ENCODE measurements at regions not wholly inside any gene's neighbourhood (a gene's known extent, or its start where the extent isn't known, plus 50 kb on each side); places are given as distances from the start of the nearest gene placed in this dataset.

DNA sequence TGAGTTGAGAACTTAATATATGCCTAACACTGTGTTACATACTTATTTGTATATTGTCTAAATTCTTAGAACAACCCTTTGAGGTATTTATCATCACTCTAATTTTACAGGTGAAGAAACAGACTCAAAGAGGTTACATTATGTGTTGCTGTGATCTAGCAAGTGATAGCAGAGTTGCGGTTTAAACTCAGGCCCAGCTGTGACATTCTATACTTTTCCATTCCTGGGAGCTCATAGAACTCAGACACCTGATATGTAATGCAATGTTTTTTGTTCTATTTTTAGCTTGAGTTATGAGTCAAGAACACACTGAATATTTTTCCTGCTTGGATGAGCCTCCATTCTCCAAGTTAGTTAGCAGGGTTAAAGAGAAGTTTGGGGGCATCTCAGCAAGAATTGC is 449.7 kb upstream of the DDI1 start:
- peak; percentile 7 for DNase-seq (ENCODE audit: extremely low spot score)
- POLR2A ChIA-PET, result no interaction called here
- CTCF ChIA-PET, result no interaction called here
- TF ChIP-seq ARNT (IDR thresholded peaks at IDR 0.05), result no peak
- no peak for TF ChIP-seq SUZ12 (IDR thresholded peaks at IDR 0.05)
- TF ChIP-seq BHLHE40 (IDR thresholded peaks at IDR 0.05; ENCODE audit: borderline replicate concordance), result no peak
- TF ChIP-seq ZNF384 (IDR thresholded peaks at IDR 0.05), result no peak
- no peak for TF ChIP-seq TARDBP (IDR thresholded peaks at IDR 0.05)
- TF ChIP-seq CTBP1 (IDR thresholded peaks at IDR 0.05; ENCODE audit: borderline replicate concordance), result no peak
- no peak for TF ChIP-seq FOXK2 (IDR thresholded peaks at IDR 0.05)
- TF ChIP-seq, protein P1, sequence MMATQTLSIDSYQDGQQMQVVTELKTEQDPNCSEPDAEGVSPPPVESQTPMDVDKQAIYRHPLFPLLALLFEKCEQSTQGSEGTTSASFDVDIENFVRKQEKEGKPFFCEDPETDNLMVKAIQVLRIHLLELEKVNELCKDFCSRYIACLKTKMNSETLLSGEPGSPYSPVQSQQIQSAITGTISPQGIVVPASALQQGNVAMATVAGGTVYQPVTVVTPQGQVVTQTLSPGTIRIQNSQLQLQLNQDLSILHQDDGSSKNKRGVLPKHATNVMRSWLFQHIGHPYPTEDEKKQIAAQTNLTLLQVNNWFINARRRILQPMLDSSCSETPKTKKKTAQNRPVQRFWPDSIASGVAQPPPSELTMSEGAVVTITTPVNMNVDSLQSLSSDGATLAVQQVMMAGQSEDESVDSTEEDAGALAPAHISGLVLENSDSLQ (IDR thresholded peaks at IDR 0.05), result no peak
- no peak for TF ChIP-seq FOXM1 (IDR thresholded peaks at IDR 0.05; ENCODE audit: borderline replicate concordance)
- TF ChIP-seq SP1 (IDR thresholded peaks at IDR 0.05), result no peak
- TF ChIP-seq NFRKB (IDR thresholded peaks at IDR 0.05), result no peak
- TF ChIP-seq ELF4 (IDR thresholded peaks at IDR 0.05), result no peak
- no peak for TF ChIP-seq LEF1 (IDR thresholded peaks at IDR 0.05; ENCODE audit: borderline replicate concordance)
- TF ChIP-seq FOXA1 (IDR thresholded peaks at IDR 0.05), result no peak
- no peak for TF ChIP-seq L3MBTL2 (conservative IDR thresholded peaks at IDR 0.05)
- TF ChIP-seq HDGF (IDR thresholded peaks at IDR 0.05; ENCODE audit: borderline replicate concordance), result no peak

DNA sequence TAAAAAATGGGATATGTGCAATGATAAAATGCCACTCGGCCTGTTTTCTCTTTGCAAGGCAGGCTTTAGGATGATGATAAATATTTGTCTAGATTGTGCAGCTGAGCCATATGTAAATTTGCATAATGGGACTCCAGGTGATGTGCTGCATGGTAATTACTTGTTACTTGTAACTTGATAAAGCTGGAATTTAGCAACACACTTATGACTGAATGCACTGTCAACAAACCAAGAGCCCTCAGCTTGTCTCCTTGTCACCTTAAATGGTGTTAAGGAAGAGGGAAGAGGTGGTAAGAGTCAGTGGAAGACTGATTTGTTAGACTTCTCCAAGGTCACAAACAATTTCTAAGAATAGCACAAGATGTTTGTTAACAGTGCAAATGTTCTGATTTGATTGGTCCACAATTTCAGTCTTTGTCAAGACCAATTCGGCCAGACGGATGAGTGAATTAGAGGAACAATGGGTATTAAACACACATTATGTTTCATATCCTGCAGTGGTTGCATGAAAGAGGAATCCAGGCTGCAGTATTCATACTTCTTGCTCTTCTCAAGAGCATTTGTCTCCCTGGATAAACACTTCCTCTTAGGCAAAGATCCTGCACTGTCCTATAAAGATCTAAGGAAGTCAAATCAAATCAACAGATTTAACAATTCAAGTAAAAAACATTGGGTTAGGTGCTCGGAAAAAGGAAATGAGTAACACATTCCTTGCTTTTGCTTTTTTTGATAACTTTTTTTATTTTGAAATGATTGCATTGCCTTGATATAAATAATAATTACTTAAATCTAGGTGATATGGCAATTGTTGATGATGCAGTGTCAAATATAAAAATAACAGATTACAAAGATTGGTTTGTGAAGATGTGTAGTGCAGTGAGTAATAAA is 448.3 kb upstream of the DDI1 start:
- DNase-seq (ENCODE audit: extremely low spot score), result no peak
- ChIA-PET POLR2A (no interaction called here), CTCF (no interaction called here)
- TF ChIP-seq SUZ12 (IDR thresholded peaks at IDR 0.05) (no peak), FOXK2 (IDR thresholded peaks at IDR 0.05) (no peak), TARDBP (IDR thresholded peaks at IDR 0.05) (no peak), ARNT (IDR thresholded peaks at IDR 0.05) (no peak), ZNF384 (IDR thresholded peaks at IDR 0.05) (no peak), FOXM1 (IDR thresholded peaks at IDR 0.05; ENCODE audit: borderline replicate concordance) (no peak), CTBP1 (IDR thresholded peaks at IDR 0.05; ENCODE audit: borderline replicate concordance) (no peak), SP1 (IDR thresholded peaks at IDR 0.05) (no peak), LEF1 (IDR thresholded peaks at IDR 0.05; ENCODE audit: borderline replicate concordance) (no peak), ELF4 (IDR thresholded peaks at IDR 0.05) (no peak), BHLHE40 (IDR thresholded peaks at IDR 0.05; ENCODE audit: borderline replicate concordance) (no peak), FOXA1 (IDR thresholded peaks at IDR 0.05) (no peak), L3MBTL2 (conservative IDR thresholded peaks at IDR 0.05) (no peak), HDGF (IDR thresholded peaks at IDR 0.05; ENCODE audit: borderline replicate concordance) (no peak), NFRKB (IDR thresholded peaks at IDR 0.05) (no peak)
- TF ChIP-seq, protein P1 (IDR thresholded peaks at IDR 0.05), result no peak

DNA sequence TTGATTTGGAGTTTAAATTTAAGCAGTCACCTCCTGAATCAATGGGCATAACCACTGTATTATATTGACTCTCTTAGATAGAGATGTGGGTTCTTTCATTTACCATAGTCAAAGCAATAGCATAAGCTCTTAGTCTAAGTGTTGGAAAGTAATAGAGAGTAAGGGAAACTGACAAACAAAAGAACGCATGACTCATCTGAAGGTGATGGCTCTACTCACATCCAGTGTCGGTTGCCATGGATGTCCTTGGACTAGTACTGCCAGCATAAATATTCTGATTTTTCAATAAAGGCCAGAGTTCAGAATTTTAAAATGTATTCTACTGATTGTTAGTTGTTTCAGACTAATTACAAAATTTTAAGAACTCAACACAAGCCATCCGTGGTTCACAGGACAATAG is 444.9 kb upstream of the DDI1 start:
- DNase-seq (ENCODE audit: extremely low spot score), result no peak
- ChIA-PET POLR2A (no interaction called here), CTCF (no interaction called here)
- no peak for TF ChIP-seq NFRKB (IDR thresholded peaks at IDR 0.05)
- no peak for TF ChIP-seq SUZ12 (IDR thresholded peaks at IDR 0.05)
- no peak for TF ChIP-seq TARDBP (IDR thresholded peaks at IDR 0.05)

DNA sequence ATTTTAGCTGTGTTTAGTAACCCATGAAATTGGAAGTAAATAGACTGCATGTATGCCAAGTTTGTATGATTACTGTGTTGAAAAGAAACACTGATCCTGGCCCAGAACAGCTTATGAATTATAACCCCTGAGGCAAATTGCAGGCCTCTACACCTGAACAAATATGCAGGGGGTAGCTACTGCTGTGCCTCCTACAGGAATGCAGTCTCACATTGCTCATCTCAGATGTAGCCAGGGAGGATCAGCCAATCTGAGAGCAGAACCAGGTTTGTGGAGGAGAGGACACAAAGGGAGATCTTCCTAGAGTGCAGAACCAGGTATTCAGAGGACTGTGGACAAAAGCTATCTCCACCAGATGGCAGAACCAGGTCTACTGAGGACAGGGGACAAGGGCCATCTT is 442.2 kb upstream of the DDI1 start:
- no peak for DNase-seq (ENCODE audit: extremely low spot score)
- CTCF ChIA-PET, result no interaction called here
- POLR2A ChIA-PET, result no interaction called here
- TF ChIP-seq FOXK2 (IDR thresholded peaks at IDR 0.05) (no peak), FOXA1 (IDR thresholded peaks at IDR 0.05) (no peak), HDGF (IDR thresholded peaks at IDR 0.05; ENCODE audit: borderline replicate concordance) (no peak), ZNF384 (IDR thresholded peaks at IDR 0.05) (no peak), ELF4 (IDR thresholded peaks at IDR 0.05) (no peak), L3MBTL2 (conservative IDR thresholded peaks at IDR 0.05) (no peak), TARDBP (IDR thresholded peaks at IDR 0.05) (no peak), CTBP1 (IDR thresholded peaks at IDR 0.05; ENCODE audit: borderline replicate concordance) (no peak), SP1 (IDR thresholded peaks at IDR 0.05) (no peak), LEF1 (IDR thresholded peaks at IDR 0.05; ENCODE audit: borderline replicate concordance) (no peak)
- TF ChIP-seq, protein P1 (IDR thresholded peaks at IDR 0.05), result no peak

DNA sequence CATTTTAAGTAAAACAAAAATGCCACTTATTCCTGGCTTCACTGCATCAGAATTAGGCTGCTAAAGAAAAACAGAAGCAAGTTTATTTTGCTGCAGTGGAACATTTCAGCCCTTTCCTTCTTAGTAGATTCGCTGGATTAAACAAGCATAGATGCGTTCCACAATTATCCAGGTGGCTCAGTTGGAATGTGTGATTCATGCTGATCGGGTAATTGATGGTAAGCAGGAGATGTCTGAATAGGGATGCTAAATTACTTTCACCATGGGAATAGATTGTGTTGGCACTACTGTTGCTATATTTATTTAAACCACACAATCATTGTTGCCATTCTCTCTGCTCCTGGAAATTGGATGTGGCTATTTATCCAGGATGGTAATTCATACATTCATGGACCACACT is 440.1 kb upstream of the DDI1 start:
- ChIA-PET CTCF (interaction anchor here (0.8 kb wide), 1 partner anchor 288 kb away, joined by 3 read pairs; no protein-coding TSS in a partner anchor), POLR2A (no interaction called here)
- TF ChIP-seq FOXA1 (IDR thresholded peaks at IDR 0.05) (no peak), LEF1 (IDR thresholded peaks at IDR 0.05; ENCODE audit: borderline replicate concordance) (no peak), ARNT (IDR thresholded peaks at IDR 0.05) (no peak), L3MBTL2 (conservative IDR thresholded peaks at IDR 0.05) (no peak), FOXK2 (IDR thresholded peaks at IDR 0.05) (no peak), SP1 (IDR thresholded peaks at IDR 0.05) (no peak), TARDBP (IDR thresholded peaks at IDR 0.05) (no peak), BHLHE40 (IDR thresholded peaks at IDR 0.05; ENCODE audit: borderline replicate concordance) (no peak), ZNF384 (IDR thresholded peaks at IDR 0.05) (no peak), CTBP1 (IDR thresholded peaks at IDR 0.05; ENCODE audit: borderline replicate concordance) (no peak), NFRKB (IDR thresholded peaks at IDR 0.05) (no peak), HDGF (IDR thresholded peaks at IDR 0.05; ENCODE audit: borderline replicate concordance) (no peak), SUZ12 (IDR thresholded peaks at IDR 0.05) (no peak), FOXM1 (IDR thresholded peaks at IDR 0.05; ENCODE audit: borderline replicate concordance) (no peak), ELF4 (IDR thresholded peaks at IDR 0.05) (no peak)
- TF ChIP-seq, protein P1 (IDR thresholded peaks at IDR 0.05), result no peak
- DNase-seq (ENCODE audit: extremely low spot score), result no peak
